Ovary (tissue), 7 donors: ENCODE measurements at regions not wholly inside any gene's neighbourhood (a gene's known extent, or its start where the extent isn't known, plus 50 kb on each side); places are given as distances from the start of the nearest gene placed in this dataset.

Experiments used
- DNase-seq, 5 donors: peaks; one replicate each; pipeline ENCODE4 v3.0.0-alpha.2; 2019 to 2020
- H3K27ac ChIP-seq, 2 donors: fragments of 200-600 bp; one replicate each; pipeline versions ENCODE4 v1.5.1 to v1.8.0; 2019 to 2022
- H3K27me3 ChIP-seq: fragments of 200-600 bp; one replicate; pipeline ENCODE4 v1.8.0; 2022
- H3K36me3 ChIP-seq: fragments of 200-600 bp; sonication (generic); one replicate; pipeline ENCODE4 v1.5.1; 2019
- H3K4me1 ChIP-seq: one replicate; pipeline ENCODE4 v1.8.1; 2013; ENCODE audit warnings: mild to moderate bottlenecking, moderate library complexity; ENCODE audit not compliant: insufficient read depth
- H3K4me3 ChIP-seq: fragments of 200-600 bp; sonication (generic); one replicate; pipeline ENCODE4 v1.5.1; 2017
- H3K9me3 ChIP-seq, 2 donors: fragments of 200-600 bp in 1 of 2; sonication (generic) in 1 of 2; one replicate each; pipeline versions ENCODE4 v1.5.1 to v1.8.1; 2013 to 2019; ENCODE audit warnings: mild to moderate bottlenecking in 1 of 2, moderate library complexity in 1 of 2
- CTCF ChIP-seq, 3 donors: fragments of 450-650 bp in 2 of 3; fragments of 200-600 bp in 1 of 3; IDR thresholded peaks; one replicate each; pipeline versions ENCODE4 v1.5.1 to v1.8.0; 2016 to 2022; ENCODE audit warnings: antibody characterized with exemption in 3 of 3, mild to moderate bottlenecking in 1 of 3
- EP300 ChIP-seq: sonication (generic); formaldehyde crosslinking; IDR thresholded peaks from one replicate; pipeline ENCODE4 v1.6.1; 2017; ENCODE audit warnings: antibody characterized with exemption
- POLR2A ChIP-seq: fragments of 450-650 bp; IDR thresholded peaks from one replicate; pipeline ENCODE4 v1.6.1; 2017; ENCODE audit warnings: antibody characterized with exemption, mild to moderate bottlenecking, moderate library complexity
- WGBS, 3 donors: extraction: QIAGEN DNeasy Blood & Tissue Kit in 1 of 3; methylation state at CpG; one replicate each; pipeline versions ENCODE4 v1.1.5 to v1.1.7; 2013 to 2017; 5-methylcytosine and 5-hydroxymethylcytosine counted together
- intact Hi-C, 4 donors: fragments of 100-400 bp; cut with DNase I; formaldehyde crosslinking; loops; one replicate each; pipeline versions ENCODE4 v1.11.0 to v1.15.1; 2022 to 2023
- donor health status: DM: no; HTN: no; CAD: no; lungs with moderate emphysema.
- donor health status: DM: no; HTN: no; CAD: no.
- donor health status: Bipolar disorder and iron deficiency.
- donor health status: DM: no; HTN: no; CAD: no.
- donor health status: DM: yes; HTN: yes; CAD: no.

- H3K4me3 ChIP-seq, result no peak overlapping the region
- H3K4me1 ChIP-seq, result peaks cover 12% of the 10 kb centered on the region
- TF ChIP-seq POLR2A, result no peak
- H3K36me3 ChIP-seq, result no peaks in the 10 kb centered on the region
- H3K9me3 ChIP-seq, result no peaks in the 10 kb centered on the region
- no peak overlapping the region for H3K27ac ChIP-seq
- 48 to 66% (median 61%) methylated on average over 6 of the region's 6 CpGs for WGBS, 3 donors
- no peaks in the 10 kb centered on the region for H3K27me3 ChIP-seq
- intact Hi-C loops, result no loop called here
- no peak for DNase-seq
These were observed 75.3 kb downstream of the RIN2 start for GRCh38 chr20:19833395-19833794.

DNA sequence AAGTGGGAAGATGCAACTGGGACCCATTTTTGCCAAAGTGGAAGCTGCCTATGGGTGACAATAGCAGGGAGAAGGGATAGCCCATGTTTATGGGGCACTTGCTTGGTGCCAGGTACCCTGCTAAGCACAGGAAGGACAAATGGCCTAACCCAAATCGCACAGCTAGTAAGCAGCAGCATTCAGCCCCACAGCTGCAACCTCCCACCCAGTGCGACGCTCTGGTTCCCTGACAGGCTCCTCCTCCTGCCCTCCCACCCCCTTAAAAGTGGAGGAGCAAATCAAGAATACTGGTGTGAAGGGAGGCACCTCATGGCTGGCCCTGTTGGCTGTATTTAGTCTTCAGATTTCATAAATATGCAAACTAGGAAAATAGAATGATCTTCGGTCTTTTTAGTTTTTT is 76.2 kb downstream of the RIN2 start:
- H3K36me3 ChIP-seq, result no peaks in the 10 kb centered on the region
- 11 to 16% (median 15%) methylated on average over 4 of the region's 4 CpGs for WGBS, 3 donors
- peaks cover 12% of the 10 kb centered on the region for H3K4me1 ChIP-seq
- H3K9me3 ChIP-seq, result no peaks in the 10 kb centered on the region
- H3K27ac ChIP-seq, result peak overlapping the region in 1 of 2 donors; percentile 8
- intact Hi-C loops, result no loop called here
- no peak overlapping the region for H3K4me3 ChIP-seq
- DNase-seq, result no peak
- H3K27me3 ChIP-seq, result no peaks in the 10 kb centered on the region
- TF ChIP-seq POLR2A, result no peak
- TF ChIP-seq CTCF (IDR thresholded peaks at IDR 0.05), result no peak
- TF ChIP-seq EP300, result no peak

DNA sequence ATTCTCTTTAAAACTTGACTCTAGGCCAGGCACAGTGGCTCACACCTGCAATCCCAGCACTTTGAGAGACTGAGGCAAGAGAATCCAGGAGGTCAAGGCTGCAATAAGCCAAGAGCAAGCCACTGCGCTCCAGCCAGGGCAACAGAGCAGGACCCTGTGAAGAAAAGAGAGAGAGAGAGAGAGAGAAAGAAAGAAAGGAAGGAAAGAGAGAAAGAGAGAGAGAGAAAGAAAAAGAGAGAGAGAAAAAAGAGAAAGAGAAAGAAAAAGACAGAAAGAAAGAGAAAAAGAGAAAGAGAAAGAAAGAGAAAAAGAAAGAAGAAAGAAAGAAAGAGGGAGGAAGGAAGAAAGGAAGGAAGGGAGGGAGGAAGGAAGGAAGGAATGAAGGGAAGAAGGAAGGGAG is 76.7 kb downstream of the RIN2 start:
- WGBS, 3 donors, result 23 to 47% (median 29%) methylated on average over 1 of the region's 1 CpG
- DNase-seq, result no peak
- no peaks in the 10 kb centered on the region for H3K9me3 ChIP-seq
- H3K4me3 ChIP-seq, result no peak overlapping the region
- H3K27me3 ChIP-seq, result no peaks in the 10 kb centered on the region
- TF ChIP-seq EP300, result no peak
- no peak for TF ChIP-seq CTCF (IDR thresholded peaks at IDR 0.05)
- no peak for TF ChIP-seq POLR2A
- peak overlapping the region in 1 of 2 donors; percentile 8 for H3K27ac ChIP-seq
- H3K36me3 ChIP-seq, result no peaks in the 10 kb centered on the region
- intact Hi-C loops, result no loop called here
- peaks cover 13% of the 10 kb centered on the region for H3K4me1 ChIP-seq

DNA sequence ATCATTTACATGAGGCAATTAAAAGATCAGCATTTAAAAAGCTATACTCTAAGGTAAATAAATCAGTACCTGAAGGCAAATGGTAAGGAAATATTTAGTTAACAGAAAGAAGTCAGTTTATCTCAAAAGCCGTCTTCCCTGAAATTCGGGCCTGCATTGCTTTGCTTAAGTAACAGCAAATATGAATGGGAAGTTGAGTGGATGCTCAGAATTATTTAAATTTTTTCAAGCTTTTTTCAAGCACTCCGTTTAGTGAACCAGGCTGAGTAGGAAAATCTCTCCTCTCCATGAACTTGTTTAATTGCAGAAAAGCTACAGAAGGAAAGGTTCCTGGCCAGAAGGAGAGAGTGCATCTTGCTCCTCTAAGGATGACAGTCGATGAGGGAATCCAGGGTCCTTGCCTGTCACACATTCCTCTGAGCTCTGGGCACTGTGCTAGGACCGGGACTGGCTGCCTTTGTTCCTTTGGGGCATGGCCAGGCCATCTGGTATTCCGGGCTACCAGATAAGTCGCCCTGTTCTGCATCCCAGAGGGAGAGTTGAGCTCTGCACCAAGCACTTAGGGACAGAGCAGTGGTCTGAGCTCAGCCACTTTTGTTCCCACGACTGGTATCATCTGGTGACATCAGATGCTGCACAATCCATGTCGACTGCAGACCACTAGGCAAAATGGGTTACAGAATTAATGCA is 77.6 kb downstream of the RIN2 start:
- intact Hi-C loops, result no loop called here
- no peaks in the 10 kb centered on the region for H3K27me3 ChIP-seq
- 19 to 48% (median 32%) methylated on average over 9 of the region's 9 CpGs for WGBS, 3 donors
- DNase-seq, result no peak
- H3K9me3 ChIP-seq, result no peaks in the 10 kb centered on the region
- H3K36me3 ChIP-seq, result no peaks in the 10 kb centered on the region
- H3K4me3 ChIP-seq, result no peak overlapping the region
- H3K4me1 ChIP-seq, result peaks cover 13% of the 10 kb centered on the region
- no peak for TF ChIP-seq EP300
- no peak for TF ChIP-seq POLR2A
- TF ChIP-seq CTCF (IDR thresholded peaks at IDR 0.05), result no peak
- no peak overlapping the region for H3K27ac ChIP-seq

- no peak for DNase-seq
- intact Hi-C loops, result no loop called here
- TF ChIP-seq POLR2A (no peak), CTCF (IDR thresholded peaks at IDR 0.05) (no peak), EP300 (no peak)
- Histone ChIP-seq H3K36me3 (no peaks in the 10 kb centered on the region), H3K27me3 (no peaks in the 10 kb centered on the region), H3K4me1 (peaks cover 11% of the 10 kb centered on the region), H3K4me3 (no peak overlapping the region), H3K9me3 (no peaks in the 10 kb centered on the region), H3K27ac (no peak overlapping the region)
- 74 to 92% (median 89%) methylated on average over 4 to 5 of the region's 5 CpGs for WGBS, 3 donors
These were observed 80.4 kb downstream of the RIN2 start for GRCh38 chr20:19838468-19838867.
